H1 (cell line): ENCODE measurements at regions not wholly inside any gene's neighbourhood (a gene's known extent, or its start where the extent isn't known, plus 50 kb on each side); places are given as distances from the start of the nearest gene placed in this dataset.

Source experiments
- CHD1 ChIP-seq: IDR thresholded peaks from 2 replicates; pipeline ENCODE4 v1.6.1; 2012; ENCODE audit warnings: low read depth, low read length, improper control_type of control experiment
- CHD2 ChIP-seq: IDR thresholded peaks from 2 replicates; pipeline ENCODE4 v1.6.1; 2012; ENCODE audit warnings: low read length, improper control_type of control experiment
- CTCF ChIP-seq, 3 experiments: IDR thresholded peaks; 1 replicate in 2 of 3; 2 replicates in 1 of 3; pipeline versions ENCODE4 v1.5.1 to v1.6.1; 2011; ENCODE audit warnings: low read length in 3 of 3, mild to moderate bottlenecking in 3 of 3, inconsistent platforms in 2 of 3, low read depth in 1 of 3, moderate library complexity in 1 of 3; ENCODE audit not compliant: insufficient read depth in 1 of 3; ENCODE audit errors: control extremely low read depth in 1 of 3
- E2F6 ChIP-seq: IDR thresholded peaks from 2 replicates; pipeline ENCODE4 v1.6.1; 2012; ENCODE audit warnings: inconsistent platforms
- EZH2 ChIP-seq: fragments of 200-600 bp; sonication (generic); IDR thresholded peaks from 2 replicates; pipeline ENCODE4 v1.7.1; 2012; ENCODE audit warnings: low read depth, mild to moderate bottlenecking, moderate library complexity, low read length, inconsistent platforms; ENCODE audit not compliant: severe bottlenecking
- FOSL1 ChIP-seq: IDR thresholded peaks from 2 replicates; pipeline ENCODE4 v1.6.1; 2011; ENCODE audit warnings: mild to moderate bottlenecking, low read depth, low read length, moderate library complexity; ENCODE audit not compliant: insufficient read depth
- JUN ChIP-seq: IDR thresholded peaks from 2 replicates; pipeline ENCODE4 v1.6.1; 2011; ENCODE audit warnings: low read depth, mild to moderate bottlenecking, improper control_type of control experiment, low read length
- PHF8 ChIP-seq: fragments of 200-600 bp; sonication (generic); conservative IDR thresholded peaks from 2 replicates; pipeline ENCODE4 v1.7.1; 2012; ENCODE audit warnings: low read depth, mild to moderate bottlenecking, inconsistent platforms, low read length, moderate library complexity
- POLR2A ChIP-seq, 2 experiments: IDR thresholded peaks; 1 replicate in 1 of 2; 2 replicates in 1 of 2; pipeline ENCODE4 v1.6.1; 2011; ENCODE audit warnings: low read depth in 2 of 2, low read length in 2 of 2, mild to moderate bottlenecking in 2 of 2; ENCODE audit errors: control extremely low read depth in 1 of 2
- POLR2AphosphoS5 ChIP-seq: IDR thresholded peaks from 2 replicates; pipeline ENCODE4 v1.6.1; 2011; ENCODE audit warnings: low read depth, low read length
- RFX5 ChIP-seq: IDR thresholded peaks from 2 replicates; pipeline ENCODE4 v1.6.1; 2011; ENCODE audit warnings: low read depth, low read length, improper control_type of control experiment, borderline replicate concordance
- SP1 ChIP-seq: IDR thresholded peaks from 2 replicates; pipeline ENCODE4 v1.6.1; 2011; ENCODE audit warnings: low read depth, low read length
- TBP ChIP-seq: IDR thresholded peaks from 2 replicates; pipeline ENCODE4 v1.6.1; 2011; ENCODE audit warnings: low read depth, low read length, improper control_type of control experiment

GRCh38 chr3:74332165-74332564 lies 282.3 kb downstream of the CNTN3 start:
- TF ChIP-seq CTCF (IDR thresholded peaks at IDR 0.05; ENCODE audit: control extremely low read depth in 1 of 3, insufficient read depth in 1 of 3, low read depth in 1 of 3, low read length in 3 of 3) (no peak), CHD2 (no peak), POLR2A (IDR thresholded peaks at IDR 0.05; ENCODE audit: control extremely low read depth in 1 of 2, low read depth in 2 of 2, low read length in 2 of 2) (no peak), POLR2AphosphoS5 (no peak), TBP (no peak), E2F6 (no peak), FOSL1 (no peak), SP1 (no peak), PHF8 (no peak), JUN (no peak), EZH2 (no peak), RFX5 (no peak), CHD1 (no peak)
